H1 (cell line): ENCODE measurements at regions not wholly inside any gene's neighbourhood (a gene's known extent, or its start where the extent isn't known, plus 50 kb on each side); places are given as distances from the start of the nearest gene placed in this dataset.

Experiments
- CTCF ChIA-PET: fragments of 300-600 bp; sonication (Branson Sonifier 250); formaldehyde crosslinking; loops from one replicate; lab custom pipeline; 2021; ENCODE audit not compliant: partially characterized antibody; lab: Charles Lee
- POLR2A ChIA-PET: fragments of 300-600 bp; sonication (Branson Sonifier 250); formaldehyde crosslinking; loops from one replicate; lab custom pipeline; 2021; ENCODE audit warnings: inconsistent platforms; ENCODE audit not compliant: partially characterized antibody; lab: Charles Lee
- DNase-seq, 2 experiments: peaks; one replicate each; pipeline versions ENCODE4 v3.0.0 to v3.0.0-alpha.2; 2010 to 2022; ENCODE audit warnings: low spot score in 2 of 2, low read depth in 1 of 2, mixed read lengths in 1 of 2
- FAIRE-seq: peaks from 2 replicates; lab custom pipeline; 2011; peaks lifted over from hg19 to GRCh38; lab: Jason Lieb, UNC
- H2AFZ ChIP-seq: 2 replicates; pipeline ENCODE4 v1.8.1; 2012; ENCODE audit warnings: low read length, inconsistent platforms
- H2AK5ac ChIP-seq: 2 replicates; pipeline ENCODE4 v1.6.1; 2013; ENCODE audit warnings: low read depth, low read length
- H2BK120ac ChIP-seq: replicated peaks from 2 replicates; pipeline ENCODE3; 2013; ENCODE audit warnings: low read depth, low read length, inconsistent platforms
- H2BK12ac ChIP-seq: 2 replicates; pipeline ENCODE4 v1.6.1; 2013; ENCODE audit warnings: low read depth, low read length
- H2BK15ac ChIP-seq: 2 replicates; pipeline ENCODE4 v1.6.1; 2013; ENCODE audit warnings: low read length
- H2BK20ac ChIP-seq: 2 replicates; pipeline ENCODE4 v1.6.1; 2013; ENCODE audit warnings: low read length
- H2BK5ac ChIP-seq: 2 replicates; pipeline ENCODE4 v1.6.1; 2013; ENCODE audit warnings: low read depth, low read length
- H3K14ac ChIP-seq: 2 replicates; pipeline ENCODE4 v1.6.1; 2013; ENCODE audit warnings: inconsistent platforms; ENCODE audit not compliant: insufficient read length
- H3K18ac ChIP-seq: 2 replicates; pipeline ENCODE4 v1.6.1; 2013; ENCODE audit warnings: low read length; ENCODE audit errors: extremely low read depth
- H3K23ac ChIP-seq: 2 replicates; pipeline ENCODE4 v1.6.1; 2013; ENCODE audit warnings: inconsistent platforms; ENCODE audit not compliant: insufficient read length
- H3K23me2 ChIP-seq: 2 replicates; pipeline ENCODE4 v1.6.1; 2013; ENCODE audit warnings: low read depth, low read length
- H3K27ac ChIP-seq: 2 replicates; pipeline ENCODE4 v1.6.1; 2011; ENCODE audit warnings: low read depth, low read length, inconsistent platforms
- H3K27me3 ChIP-seq, 4 experiments: replicated peaks in 1 of 4; 1 replicate in 1 of 4; 2 replicates in 3 of 4; pipeline versions ENCODE4 v1.6.1 to v1.8.1; 2011 to 2013; ENCODE audit warnings: low read length in 3 of 4, mild to moderate bottlenecking in 3 of 4, inconsistent platforms in 2 of 4, mixed read lengths in 2 of 4, moderate library complexity in 1 of 4; ENCODE audit not compliant: control insufficient read depth in 3 of 4, insufficient read depth in 3 of 4; ENCODE audit errors: extremely low read depth in 1 of 4
- H3K36me3 ChIP-seq, 4 experiments: 2 replicates each; pipeline versions ENCODE4 v1.6.1 to v1.8.1; 2011 to 2013; ENCODE audit warnings: mild to moderate bottlenecking in 4 of 4, low read length in 3 of 4, moderate library complexity in 2 of 4, control low read depth in 1 of 4, inconsistent platforms in 1 of 4; ENCODE audit not compliant: insufficient read depth in 4 of 4, control insufficient read depth in 2 of 4
- H3K4ac ChIP-seq: replicated peaks from 2 replicates; pipeline ENCODE3; 2013; ENCODE audit warnings: low read length, low read depth, mixed read lengths, inconsistent platforms; ENCODE audit not compliant: insufficient read length
- H3K4me1 ChIP-seq, 4 experiments: replicated peaks in 1 of 4; 1 replicate in 1 of 4; 2 replicates in 3 of 4; pipeline versions ENCODE4 v1.6.1 to v1.8.1; 2011 to 2013; ENCODE audit warnings: low read length in 3 of 4, inconsistent platforms in 2 of 4, mixed read lengths in 1 of 4; ENCODE audit not compliant: insufficient read depth in 4 of 4, control insufficient read depth in 3 of 4
- H3K4me2 ChIP-seq, 2 experiments: 2 replicates each; pipeline versions ENCODE4 v1.6.1 to v1.8.1; 2011 to 2013; ENCODE audit warnings: low read depth in 2 of 2, low read length in 2 of 2, control low read depth in 1 of 2, inconsistent platforms in 1 of 2, mild to moderate bottlenecking in 1 of 2; ENCODE audit not compliant: insufficient read depth in 1 of 2
- H3K4me3 ChIP-seq, 4 experiments: fragments of 200-600, 300-600 bp in 1 of 4; sonication (generic), shearing (Covaris generic), sonication (Bioruptor Twin) in 1 of 4; 2 replicates each; pipeline versions ENCODE4 v1.5.1 to v1.8.1; 2011 to 2016; ENCODE audit warnings: low read length in 4 of 4, low read depth in 3 of 4, control low read depth in 2 of 4, inconsistent platforms in 2 of 4, mild to moderate bottlenecking in 2 of 4, mixed read lengths in 1 of 4, moderate library complexity in 1 of 4; ENCODE audit not compliant: insufficient read depth in 2 of 4; ENCODE audit errors: extremely low read depth in 1 of 4
- H3K56ac ChIP-seq: replicated peaks from 2 replicates; pipeline ENCODE3; 2013; ENCODE audit warnings: low read depth, mild to moderate bottlenecking, mixed read lengths, low read length, inconsistent platforms; ENCODE audit not compliant: insufficient read length
- H3K79me1 ChIP-seq: 2 replicates; pipeline ENCODE4 v1.6.1; 2013; ENCODE audit warnings: low read depth, low read length, control low read depth
- H3K79me2 ChIP-seq, 2 experiments: 2 replicates each; pipeline versions ENCODE4 v1.6.1 to v1.8.1; 2012 to 2013; ENCODE audit warnings: low read length in 2 of 2, mild to moderate bottlenecking in 2 of 2, inconsistent platforms in 1 of 2; ENCODE audit not compliant: insufficient read depth in 2 of 2, control insufficient read depth in 1 of 2
- H3K9ac ChIP-seq, 4 experiments: replicated peaks in 1 of 4; 1 replicate in 1 of 4; 2 replicates in 3 of 4; pipeline versions ENCODE4 v1.6.1 to v1.8.1; 2011 to 2013; ENCODE audit warnings: low read depth in 3 of 4, low read length in 3 of 4, control low read depth in 2 of 4, mild to moderate bottlenecking in 2 of 4, moderate library complexity in 2 of 4, inconsistent platforms in 1 of 4; ENCODE audit errors: extremely low read depth in 1 of 4
- H3K9me3 ChIP-seq, 2 experiments: 2 replicates each; pipeline versions ENCODE4 v1.6.1 to v1.8.1; 2012 to 2013; ENCODE audit warnings: mild to moderate bottlenecking in 2 of 2, moderate library complexity in 2 of 2, control low read depth in 1 of 2, inconsistent platforms in 1 of 2, low read depth in 1 of 2, low read length in 1 of 2, mixed read lengths in 1 of 2; ENCODE audit not compliant: insufficient read depth in 2 of 2
- H4K20me1 ChIP-seq, 2 experiments: replicated peaks in 1 of 2; 2 replicates each; pipeline versions ENCODE3 to v1.8.1; 2011 to 2013; ENCODE audit warnings: inconsistent platforms in 2 of 2, low read length in 2 of 2, mild to moderate bottlenecking in 1 of 2; ENCODE audit not compliant: insufficient read depth in 2 of 2, control insufficient read depth in 1 of 2
- H4K5ac ChIP-seq: 2 replicates; pipeline ENCODE4 v1.6.1; 2013; ENCODE audit warnings: low read length, low read depth, mixed read lengths, inconsistent platforms; ENCODE audit not compliant: insufficient read length
- H4K8ac ChIP-seq: 2 replicates; pipeline ENCODE4 v1.8.0; 2013; ENCODE audit warnings: mild to moderate bottlenecking, moderate library complexity, low read length, inconsistent platforms; ENCODE audit not compliant: insufficient read depth; ENCODE audit errors: extremely low read depth
- H4K91ac ChIP-seq: replicated peaks from 2 replicates; pipeline ENCODE3; 2013; ENCODE audit warnings: low read length, mixed read lengths, inconsistent platforms; ENCODE audit not compliant: insufficient read length
- EP300 ChIP-seq, 2 experiments: IDR thresholded peaks; 1 replicate in 1 of 2; 2 replicates in 1 of 2; pipeline ENCODE4 v1.6.1; 2011 to 2012; ENCODE audit warnings: low read depth in 2 of 2, low read length in 2 of 2, mild to moderate bottlenecking in 2 of 2, borderline replicate concordance in 1 of 2, inconsistent platforms in 1 of 2, moderate library complexity in 1 of 2
- FOSL1 ChIP-seq: IDR thresholded peaks from 2 replicates; pipeline ENCODE4 v1.6.1; 2011; ENCODE audit warnings: mild to moderate bottlenecking, low read depth, low read length, moderate library complexity; ENCODE audit not compliant: insufficient read depth
- JUND ChIP-seq: IDR thresholded peaks from 2 replicates; pipeline ENCODE4 v1.6.1; 2011; ENCODE audit warnings: mild to moderate bottlenecking, improper control_type of control experiment, low read length
- KDM1A ChIP-seq: fragments of 200-600, 300-600 bp; sonication (generic); IDR thresholded peaks from 2 replicates; pipeline ENCODE4 v1.7.1; 2016; ENCODE audit warnings: mild to moderate bottlenecking, low read length, borderline replicate concordance
- MAFK ChIP-seq: IDR thresholded peaks from 2 replicates; pipeline ENCODE4 v1.6.1; 2012; ENCODE audit warnings: low read depth, mild to moderate bottlenecking, improper control_type of control experiment, low read length
- MAX ChIP-seq: IDR thresholded peaks from 2 replicates; pipeline ENCODE4 v1.6.1; 2012; ENCODE audit warnings: inconsistent platforms
- POU5F1 ChIP-seq: IDR thresholded peaks from 2 replicates; pipeline ENCODE4 v1.6.1; 2011; ENCODE audit warnings: low read depth, mild to moderate bottlenecking, low read length, moderate library complexity
- RFX5 ChIP-seq: IDR thresholded peaks from 2 replicates; pipeline ENCODE4 v1.6.1; 2011; ENCODE audit warnings: low read depth, low read length, improper control_type of control experiment, borderline replicate concordance
- SP1 ChIP-seq: IDR thresholded peaks from 2 replicates; pipeline ENCODE4 v1.6.1; 2011; ENCODE audit warnings: low read depth, low read length
- WGBS, 2 experiments: shearing (Covaris generic) in 1 of 2; methylation state at CpG; one replicate each; pipeline versions ENCODE4 v1.1.6 to v1.1.7; 2013 to 2015; ENCODE audit warnings: low lambda C conversion rate in 2 of 2, mixed read lengths in 2 of 2, inconsistent platforms in 1 of 2, low coverage in 1 of 2, missing lambda C conversion rate in 1 of 2; ENCODE audit not compliant: insufficient replicate concordance in 2 of 2, insufficient coverage in 1 of 2, insufficient read length in 1 of 2; ENCODE audit errors: extremely low coverage in 1 of 2, missing lambda C conversion rate in 1 of 2; 5-methylcytosine and 5-hydroxymethylcytosine counted together

GRCh38 chr13:89783221-89783755 lies 1564.2 kb upstream of the MIR17HG start:
- Histone ChIP-seq H4K5ac (no peak overlapping the region), H3K27me3 (no peaks in the 10 kb centered on the region), H2AFZ (no peak overlapping the region), H3K23ac (no peak overlapping the region), H3K4ac (no peak overlapping the region), H4K20me1 (no peaks in the 10 kb centered on the region), H2BK15ac (no peak overlapping the region), H3K23me2 (no peaks in the 10 kb centered on the region), H3K79me1 (no peaks in the 10 kb centered on the region), H3K56ac (no peak overlapping the region), H4K8ac (peak overlapping the region; percentile 57; the same call in 1 of the 2 replicates)
- FAIRE-seq, result no peak
- POLR2A ChIA-PET, result no interaction called here
- no peak for TF ChIP-seq MAFK
- no peak for TF ChIP-seq JUND
- TF ChIP-seq EP300 (IDR thresholded peaks at IDR 0.05; ENCODE audit: borderline replicate concordance in 1 of 2, low read depth in 2 of 2, low read length in 2 of 2), result no peak
- TF ChIP-seq FOSL1, result no peak
- TF ChIP-seq POU5F1, result no peak
- TF ChIP-seq RFX5, result no peak
- no peak for TF ChIP-seq SP1
- no peak for TF ChIP-seq KDM1A
- TF ChIP-seq MAX, result no peak
- TF ChIP-seq, all 59 proteins: peak for 0
- no peak overlapping the region for H2BK20ac ChIP-seq
- peaks cover 0 to 2% of the 10 kb centered on the region in 2 experiments; a peak in 1 of 4 replicates for H3K9me3 ChIP-seq
- H3K14ac ChIP-seq, result no peak overlapping the region
- no peak overlapping the region for H3K18ac ChIP-seq
- no peak for DNase-seq
- no peak overlapping the region for H2BK12ac ChIP-seq
- CTCF ChIA-PET, result interaction anchor here (1.0 kb wide), 1 partner anchor 16 kb away, joined by 3 read pairs; no protein-coding TSS in a partner anchor
- H3K27ac ChIP-seq, result no peak overlapping the region
- no peak overlapping the region for H4K91ac ChIP-seq
- no peak overlapping the region for H2AK5ac ChIP-seq
- H3K36me3 ChIP-seq, result no peaks in the 10 kb centered on the region
- WGBS, 2 experiments, result 94% methylated on average over 4 of the region's 5 CpGs; no CpG with 5 or more reads in 1 of the 2 experiments
- H3K4me1 ChIP-seq, result no peaks in the 10 kb centered on the region
- no peak overlapping the region for H2BK120ac ChIP-seq
- no peaks in the 10 kb centered on the region for H3K79me2 ChIP-seq
- no peak overlapping the region for H3K4me3 ChIP-seq
- H3K9ac ChIP-seq, result no peak overlapping the region
- H2BK5ac ChIP-seq, result no peak overlapping the region
- H3K4me2 ChIP-seq, result no peak overlapping the region
